Glutamatergic neuron (in vitro differentiated cells): ENCODE measurements at regions not wholly inside any gene's neighbourhood (a gene's known extent, or its start where the extent isn't known, plus 50 kb on each side); places are given as distances from the start of the nearest gene placed in this dataset.

Experiments used
- DNase-seq: peaks from one replicate; pipeline ENCODE4 v3.0.0; 2022
- H3K27ac Mint-ChIP-seq: one replicate; pipeline ENCODE4 v1.8.0; 2020; ENCODE audit warnings: mild to moderate bottlenecking, mixed read lengths, inconsistent platforms; ENCODE audit not compliant: unreplicated experiment
- H3K27me3 Mint-ChIP-seq: one replicate; pipeline ENCODE4 v1.8.0; 2020; ENCODE audit warnings: mild to moderate bottlenecking, moderate library complexity, mixed read lengths, inconsistent platforms; ENCODE audit not compliant: unreplicated experiment
- H3K36me3 Mint-ChIP-seq: one replicate; pipeline ENCODE4 v1.8.0; 2020; ENCODE audit warnings: mild to moderate bottlenecking, mixed read lengths, inconsistent platforms; ENCODE audit not compliant: unreplicated experiment
- H3K4me1 Mint-ChIP-seq: one replicate; pipeline ENCODE4 v1.8.0; 2020; ENCODE audit warnings: mild to moderate bottlenecking, low read depth, mixed read lengths, inconsistent platforms; ENCODE audit not compliant: unreplicated experiment
- H3K4me3 Mint-ChIP-seq: one replicate; pipeline ENCODE4 v1.8.0; 2020; ENCODE audit warnings: mild to moderate bottlenecking, mixed read lengths, inconsistent platforms; ENCODE audit not compliant: unreplicated experiment
- H3K9me3 Mint-ChIP-seq: one replicate; pipeline ENCODE4 v1.8.0; 2020; ENCODE audit warnings: mild to moderate bottlenecking, moderate library complexity, mixed read lengths, inconsistent platforms; ENCODE audit not compliant: unreplicated experiment
- CTCF ChIP-seq: fragments of 200-600 bp; sonication (generic); IDR thresholded peaks from one replicate; pipeline ENCODE4 v1.5.0; 2021; ENCODE audit not compliant: partially characterized antibody, unreplicated experiment

GRCh38 chr7:45992826-45993225 lies 71.8 kb upstream of the IGFBP3 start:
- Mint-ChIP-seq H3K27me3 (no peaks in the 10 kb centered on the region), H3K27ac (no peak overlapping the region), H3K4me3 (no peak overlapping the region), H3K4me1 (no peaks in the 10 kb centered on the region), H3K9me3 (peaks cover 3% of the 10 kb centered on the region), H3K36me3 (no peaks in the 10 kb centered on the region)
- no peak for TF ChIP-seq CTCF
- no peak for DNase-seq

DNA sequence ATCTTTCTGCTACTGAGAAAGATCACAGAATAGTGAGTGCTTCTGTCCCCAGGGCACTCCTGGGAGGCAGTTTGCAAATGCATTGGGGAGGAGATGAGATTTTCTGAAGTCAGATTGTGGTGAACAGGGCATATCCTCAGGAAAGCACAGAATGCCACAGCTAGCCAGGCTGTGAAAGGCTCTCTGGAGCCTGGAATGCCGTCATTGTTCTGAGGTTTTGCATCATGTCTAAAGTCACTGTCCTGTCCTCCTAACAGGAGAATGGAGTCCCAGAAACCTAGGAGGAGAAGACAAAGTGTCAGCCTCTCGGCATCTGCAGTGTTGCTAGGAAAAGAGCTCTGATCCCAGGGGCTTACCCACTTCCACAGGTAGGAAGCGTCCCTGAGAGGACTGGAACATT lies 69.2 kb upstream of the IGFBP3 start:
- Mint-ChIP-seq H3K36me3 (no peaks in the 10 kb centered on the region), H3K27ac (no peak overlapping the region), H3K4me1 (no peaks in the 10 kb centered on the region), H3K9me3 (peaks cover 2% of the 10 kb centered on the region), H3K27me3 (no peaks in the 10 kb centered on the region), H3K4me3 (no peak overlapping the region)
- DNase-seq, result no peak
- no peak for TF ChIP-seq CTCF

DNA sequence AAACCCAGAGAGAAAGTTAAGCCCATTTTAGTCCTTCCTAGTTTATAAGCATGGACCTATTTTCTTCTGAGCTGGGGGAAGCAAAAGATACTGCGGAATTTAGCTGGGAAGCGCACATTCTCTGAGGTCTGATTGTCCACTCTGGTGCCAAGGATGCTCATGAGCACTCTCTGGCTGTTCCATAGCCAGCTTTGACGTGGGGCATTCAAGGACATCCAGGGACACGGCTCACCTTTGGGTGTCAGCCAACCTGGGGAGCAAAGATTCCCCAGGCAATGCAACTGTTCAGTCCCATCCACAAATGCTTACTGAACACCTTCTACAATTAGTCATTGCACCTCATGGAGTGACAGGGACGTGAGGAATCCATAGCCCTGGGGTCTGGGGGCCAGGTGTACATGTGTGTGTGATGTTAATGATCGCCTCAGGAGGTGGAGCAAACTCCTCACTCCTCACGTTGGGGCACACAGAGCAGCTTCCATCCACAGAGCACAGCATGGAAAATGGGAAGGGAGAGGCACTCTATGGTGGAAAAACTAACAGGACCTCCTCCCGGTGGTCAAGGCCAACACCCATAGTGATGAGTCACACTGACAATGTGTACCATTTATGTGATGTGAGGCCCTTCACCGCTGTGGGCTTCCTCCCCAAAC lies 67.5 kb upstream of the IGFBP3 start:
- no peak overlapping the region for H3K4me3 Mint-ChIP-seq
- no peak for DNase-seq
- no peak for TF ChIP-seq CTCF
- H3K27me3 Mint-ChIP-seq, result no peaks in the 10 kb centered on the region
- H3K9me3 Mint-ChIP-seq, result peaks cover 2% of the 10 kb centered on the region
- no peak overlapping the region for H3K27ac Mint-ChIP-seq
- no peaks in the 10 kb centered on the region for H3K36me3 Mint-ChIP-seq
- no peaks in the 10 kb centered on the region for H3K4me1 Mint-ChIP-seq

GRCh38 chr7:45987521-45988290 lies 66.6 kb upstream of the IGFBP3 start:
- H3K9me3 Mint-ChIP-seq, result peaks cover 2% of the 10 kb centered on the region
- no peaks in the 10 kb centered on the region for H3K36me3 Mint-ChIP-seq
- H3K4me3 Mint-ChIP-seq, result no peak overlapping the region
- no peaks in the 10 kb centered on the region for H3K27me3 Mint-ChIP-seq
- H3K4me1 Mint-ChIP-seq, result no peaks in the 10 kb centered on the region
- TF ChIP-seq CTCF, result no peak
- H3K27ac Mint-ChIP-seq, result no peak overlapping the region
- no peak for DNase-seq
